WTC11 (cell line): ENCODE measurements at regions not wholly inside any gene's neighbourhood (a gene's known extent, or its start where the extent isn't known, plus 50 kb on each side); places are given as distances from the start of the nearest gene placed in this dataset.

Experiments used
- ATAC-seq: fragments of 200-7000 bp; cut with Tn5 transposase; 2 replicates; pipeline ENCODE4 v1.10.0; 2021; ENCODE audit warnings: mild to moderate bottlenecking, moderate library complexity
- CTCF ChIA-PET: fragments of 300-600 bp; sonication (Branson Sonifier 250); formaldehyde crosslinking; loops from one replicate; lab custom pipeline; 2021; ENCODE audit warnings: antibody characterized with exemption; lab: Charles Lee
- POLR2A ChIA-PET: fragments of 350-600 bp; sonication (Branson Sonifier 250); formaldehyde crosslinking; loops from one replicate; lab custom pipeline; 2021; ENCODE audit warnings: antibody characterized with exemption; lab: Charles Lee
- DNase-seq: peaks from one replicate; pipeline ENCODE4 v3.0.0; 2021; ENCODE audit warnings: low spot score
- H3K27ac Mint-ChIP-seq: 2 replicates; pipeline ENCODE4 v1.8.0; 2021; ENCODE audit warnings: mixed read lengths
- H3K27me3 Mint-ChIP-seq: 2 replicates; pipeline ENCODE4 v1.8.0; 2021; ENCODE audit warnings: low read depth, mild to moderate bottlenecking, moderate library complexity, mixed read lengths
- H3K36me3 Mint-ChIP-seq: 2 replicates; pipeline ENCODE4 v1.8.0; 2021; ENCODE audit warnings: mixed read lengths
- H3K4me1 Mint-ChIP-seq: 2 replicates; pipeline ENCODE4 v1.8.0; 2022; ENCODE audit warnings: mixed read lengths
- H3K4me3 Mint-ChIP-seq: 2 replicates; pipeline ENCODE4 v1.8.0; 2021; ENCODE audit warnings: mild to moderate bottlenecking, moderate library complexity, mixed read lengths
- H3K9me3 Mint-ChIP-seq: 2 replicates; pipeline ENCODE4 v1.8.0; 2021; ENCODE audit warnings: mixed read lengths
- ATF2 ChIP-seq: sonication (generic); formaldehyde crosslinking; IDR thresholded peaks from 2 replicates; pipeline ENCODE4 v1.8.1; 2022; ENCODE audit warnings: low read depth, missing genetic modification reagents, borderline replicate concordance
- ATF6 ChIP-seq: sonication (generic); formaldehyde crosslinking; IDR thresholded peaks from 2 replicates; pipeline ENCODE4 v1.8.1; 2023; ENCODE audit warnings: mild to moderate bottlenecking, missing genetic modification reagents
- CBFB ChIP-seq: sonication (generic); formaldehyde crosslinking; IDR thresholded peaks from 2 replicates; pipeline ENCODE4 v1.8.1; 2022; ENCODE audit warnings: mild to moderate bottlenecking, low read depth, missing genetic modification reagents
- ERG ChIP-seq: fragments of 250-450 bp; sonication (Bioruptor Pico); IDR thresholded peaks from 2 replicates; pipeline ENCODE4 v1.8.0; 2021; ENCODE audit warnings: mild to moderate bottlenecking
- ETV6 ChIP-seq: sonication (generic); formaldehyde crosslinking; IDR thresholded peaks from 2 replicates; pipeline ENCODE4 v1.8.1; 2022; ENCODE audit warnings: mild to moderate bottlenecking, missing genetic modification reagents
- FOXP4 ChIP-seq: sonication (generic); formaldehyde crosslinking; IDR thresholded peaks from 2 replicates; pipeline ENCODE4 v1.8.0; 2022; ENCODE audit warnings: mild to moderate bottlenecking, missing genetic modification reagents
- KAT7 ChIP-seq: sonication (generic); formaldehyde crosslinking; IDR thresholded peaks from 2 replicates; pipeline ENCODE4 v1.8.1; 2023; ENCODE audit warnings: missing genetic modification reagents, mild to moderate bottlenecking, borderline replicate concordance
- NFE2L1 ChIP-seq: sonication (generic); formaldehyde crosslinking; IDR thresholded peaks from 2 replicates; pipeline ENCODE4 v1.8.1; 2023; ENCODE audit warnings: missing genetic modification reagents
- PREB ChIP-seq: sonication (generic); formaldehyde crosslinking; IDR thresholded peaks from 2 replicates; pipeline ENCODE4 v1.8.1; 2022; ENCODE audit warnings: mild to moderate bottlenecking, missing genetic modification reagents, moderate library complexity, borderline replicate concordance
- SP1 ChIP-seq: sonication (generic); formaldehyde crosslinking; conservative IDR thresholded peaks from 2 replicates; pipeline ENCODE4 v1.8.1; 2022; ENCODE audit warnings: missing genetic modification reagents
- STAT6 ChIP-seq: sonication (generic); formaldehyde crosslinking; conservative IDR thresholded peaks from 2 replicates; pipeline ENCODE4 v1.8.1; 2023; ENCODE audit warnings: mild to moderate bottlenecking, low read depth, missing genetic modification reagents, moderate library complexity
- ZNF263 ChIP-seq: sonication (generic); formaldehyde crosslinking; IDR thresholded peaks from 2 replicates; pipeline ENCODE4 v1.8.1; 2022; ENCODE audit warnings: low read depth, mild to moderate bottlenecking, moderate library complexity, missing genetic modification reagents
- ZNF416 ChIP-seq: fragments of 250-450 bp; sonication (Bioruptor Pico); IDR thresholded peaks from 2 replicates; pipeline ENCODE4 v1.9.0; 2021; ENCODE audit warnings: mild to moderate bottlenecking, inconsistent platforms
- TF ChIP-seq, protein P1 (sequence below): sonication (generic); formaldehyde crosslinking; IDR thresholded peaks from 2 replicates; pipeline ENCODE4 v1.8.0; 2022; ENCODE audit warnings: mild to moderate bottlenecking, missing genetic modification reagents
- TF ChIP-seq, protein P2 (sequence below): sonication (generic); formaldehyde crosslinking; IDR thresholded peaks from 2 replicates; pipeline ENCODE4 v1.8.0; 2022; ENCODE audit warnings: missing genetic modification reagents

DNA sequence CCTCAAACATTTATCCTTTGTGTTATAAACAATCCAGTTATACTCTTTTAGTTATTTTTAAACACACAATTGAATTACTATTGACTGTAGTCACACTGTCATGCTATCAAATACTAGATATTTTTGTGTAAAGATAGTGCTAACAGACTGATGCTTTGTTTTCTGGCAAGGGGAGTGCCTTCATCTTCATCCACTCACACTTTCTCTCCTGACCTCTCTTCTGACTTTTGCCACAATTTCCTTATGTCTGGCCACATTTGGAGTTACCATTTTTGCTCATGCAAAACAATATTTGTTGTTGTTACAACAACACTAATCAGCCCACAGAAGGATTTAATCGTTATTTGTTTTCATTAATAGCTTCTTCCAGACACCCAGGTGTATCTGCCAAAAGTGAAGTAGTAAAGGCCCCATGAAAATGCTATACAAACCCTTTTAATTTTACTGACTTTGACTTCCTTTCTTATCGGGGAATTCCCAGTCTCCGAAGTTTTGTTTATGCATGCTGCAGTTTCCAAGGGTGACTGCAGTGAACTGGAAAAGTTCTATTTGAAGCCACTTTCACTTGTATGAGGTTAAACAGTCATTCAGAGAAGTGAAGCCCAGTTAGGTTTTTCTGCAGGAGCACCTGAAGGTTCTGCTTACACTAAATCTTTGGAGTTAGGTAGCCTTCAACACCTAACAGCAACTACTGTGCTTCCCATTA lies 66.1 kb upstream of the FRY start (continued):
- TF ChIP-seq ATF6 (CRISPR knock-in tag): no peak

- TF ChIP-seq PREB (CRISPR knock-in tag) (no peak), KAT7 (CRISPR knock-in tag) (no peak), SP1 (CRISPR knock-in tag) (no peak), ZNF416 (CRISPR knock-in tag) (no peak), ATF2 (CRISPR knock-in tag) (no peak), ERG (CRISPR knock-in tag) (no peak), CBFB (CRISPR knock-in tag) (no peak), NFE2L1 (CRISPR knock-in tag) (no peak)
- Mint-ChIP-seq H3K4me1 (no peaks in the 10 kb centered on the region), H3K27ac (no peak overlapping the region), H3K9me3 (peaks cover 30% of the 10 kb centered on the region), H3K4me3 (no peak overlapping the region), H3K27me3 (no peaks in the 10 kb centered on the region), H3K36me3 (peaks cover 13% of the 10 kb centered on the region)
- POLR2A ChIA-PET: interaction anchor here (1.2 kb wide), 1 partner anchor 14 kb away, joined by 3 read pairs; no protein-coding TSS in a partner anchor
- DNase-seq: no peak
- ATAC-seq: no peak
- CTCF ChIA-PET: interaction anchor here (0.6 to 1.6 kb wide), 7 partner anchors 11 to 57 kb away, joined by 3 to 5 read pairs (median 3); no protein-coding TSS in a partner anchor
These were observed 64.4 kb upstream of the FRY start for GRCh38 chr13:31967155-31967554.

- POLR2A ChIA-PET: no interaction called here
- DNase-seq (no peak), ATAC-seq (no peak)
- peaks cover 13% of the 10 kb centered on the region for H3K36me3 Mint-ChIP-seq
- H3K27ac Mint-ChIP-seq: no peak overlapping the region
- H3K4me3 Mint-ChIP-seq: no peak overlapping the region
- H3K9me3 Mint-ChIP-seq: peaks cover 30% of the 10 kb centered on the region
- H3K27me3 Mint-ChIP-seq: no peaks in the 10 kb centered on the region
- peaks cover 3% of the 10 kb centered on the region for H3K4me1 Mint-ChIP-seq
- CTCF ChIA-PET: no interaction called here
- no peak for TF ChIP-seq FOXP4
- no peak for TF ChIP-seq ZNF263 (CRISPR knock-in tag)
- no peak for TF ChIP-seq STAT6 (CRISPR knock-in tag)
- TF ChIP-seq, protein P1, sequence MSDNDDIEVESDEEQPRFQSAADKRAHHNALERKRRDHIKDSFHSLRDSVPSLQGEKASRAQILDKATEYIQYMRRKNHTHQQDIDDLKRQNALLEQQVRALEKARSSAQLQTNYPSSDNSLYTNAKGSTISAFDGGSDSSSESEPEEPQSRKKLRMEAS (CRISPR knock-in tag): no peak
- no peak for TF ChIP-seq PREB (CRISPR knock-in tag)
- TF ChIP-seq, protein P2, sequence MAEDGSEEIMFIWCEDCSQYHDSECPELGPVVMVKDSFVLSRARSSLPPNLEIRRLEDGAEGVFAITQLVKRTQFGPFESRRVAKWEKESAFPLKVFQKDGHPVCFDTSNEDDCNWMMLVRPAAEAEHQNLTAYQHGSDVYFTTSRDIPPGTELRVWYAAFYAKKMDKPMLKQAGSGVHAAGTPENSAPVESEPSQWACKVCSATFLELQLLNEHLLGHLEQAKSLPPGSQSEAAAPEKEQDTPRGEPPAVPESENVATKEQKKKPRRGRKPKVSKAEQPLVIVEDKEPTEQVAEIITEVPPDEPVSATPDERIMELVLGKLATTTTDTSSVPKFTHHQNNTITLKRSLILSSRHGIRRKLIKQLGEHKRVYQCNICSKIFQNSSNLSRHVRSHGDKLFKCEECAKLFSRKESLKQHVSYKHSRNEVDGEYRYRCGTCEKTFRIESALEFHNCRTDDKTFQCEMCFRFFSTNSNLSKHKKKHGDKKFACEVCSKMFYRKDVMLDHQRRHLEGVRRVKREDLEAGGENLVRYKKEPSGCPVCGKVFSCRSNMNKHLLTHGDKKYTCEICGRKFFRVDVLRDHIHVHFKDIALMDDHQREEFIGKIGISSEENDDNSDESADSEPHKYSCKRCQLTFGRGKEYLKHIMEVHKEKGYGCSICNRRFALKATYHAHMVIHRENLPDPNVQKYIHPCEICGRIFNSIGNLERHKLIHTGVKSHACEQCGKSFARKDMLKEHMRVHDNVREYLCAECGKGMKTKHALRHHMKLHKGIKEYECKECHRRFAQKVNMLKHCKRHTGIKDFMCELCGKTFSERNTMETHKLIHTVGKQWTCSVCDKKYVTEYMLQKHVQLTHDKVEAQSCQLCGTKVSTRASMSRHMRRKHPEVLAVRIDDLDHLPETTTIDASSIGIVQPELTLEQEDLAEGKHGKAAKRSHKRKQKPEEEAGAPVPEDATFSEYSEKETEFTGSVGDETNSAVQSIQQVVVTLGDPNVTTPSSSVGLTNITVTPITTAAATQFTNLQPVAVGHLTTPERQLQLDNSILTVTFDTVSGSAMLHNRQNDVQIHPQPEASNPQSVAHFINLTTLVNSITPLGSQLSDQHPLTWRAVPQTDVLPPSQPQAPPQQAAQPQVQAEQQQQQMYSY (CRISPR knock-in tag): no peak
- TF ChIP-seq ETV6: no peak
These were observed 63.1 kb upstream of the FRY start for GRCh38 chr13:31968473-31968872.
